ENCODE measurements at regions not wholly inside any gene's neighbourhood (a gene's known extent, or its start where the extent isn't known, plus 50 kb on each side); places are given as distances from the start of the nearest gene placed in this dataset.

DNA sequence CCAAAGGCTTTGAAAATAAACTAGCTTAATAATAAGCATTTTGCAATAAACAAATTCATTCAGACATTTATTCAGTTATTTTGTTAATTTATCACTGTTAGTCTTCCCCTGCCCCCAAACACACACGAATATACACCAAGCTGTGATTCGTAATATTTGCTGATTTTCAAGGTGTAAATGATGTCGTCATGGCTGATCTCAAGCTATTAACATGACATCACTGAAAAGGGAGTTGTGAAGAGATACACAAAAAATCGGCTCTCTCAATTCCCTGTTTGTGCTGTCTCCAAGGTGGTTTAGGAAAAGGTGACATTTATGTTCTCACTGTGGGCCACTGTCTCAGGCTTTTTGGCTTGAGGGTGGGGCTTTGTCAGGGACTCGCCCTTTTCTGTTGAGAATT is 413.3 kb downstream of the CDH9 start:
- Histone ChIP-seq H3K36me3 (ENCODE audit: control insufficient read depth, insufficient read depth, low read length) (no peaks in the 10 kb centered on the region), H3K4me3 (ENCODE audit: extremely low read depth, insufficient read depth, low read length, poor library complexity, severe bottlenecking) (no peak overlapping the region), H3K9me3 (ENCODE audit: control insufficient read depth, low read length) (no peaks in the 10 kb centered on the region), H3K4me1 (ENCODE audit: control insufficient read depth, insufficient read depth, low read length, poor library complexity, severe bottlenecking) (no peaks in the 10 kb centered on the region), H3K27ac (ENCODE audit: low read depth, low read length, severe bottlenecking) (no peak overlapping the region)
- WGBS, 2 experiments (ENCODE audit: insufficient coverage in 2 of 2): 80% methylated on average over 1 of the region's 5 CpGs; no CpG with 5 or more reads in 1 of the 2 experiments

DNA sequence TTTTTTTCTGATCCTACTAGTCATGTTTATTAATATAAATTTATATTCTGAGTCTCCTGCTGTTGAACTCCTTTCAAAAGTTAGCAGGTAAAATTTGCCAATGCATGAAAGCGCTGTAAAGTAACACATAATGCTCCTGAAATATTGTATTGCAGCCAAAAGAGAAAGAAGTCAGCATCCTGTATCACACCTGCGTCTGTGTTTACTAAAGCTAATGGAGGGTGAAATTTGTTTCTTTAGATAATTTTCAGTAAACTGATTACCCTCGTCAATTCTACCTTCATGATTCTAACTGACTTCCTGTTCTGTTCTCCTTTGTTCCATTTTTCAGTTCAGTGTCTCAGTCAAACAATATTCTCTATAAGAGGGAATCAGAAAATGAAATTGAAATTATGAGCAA is 415.4 kb downstream of the CDH9 start:
- H3K36me3 ChIP-seq (ENCODE audit: control insufficient read depth, insufficient read depth, low read length): no peaks in the 10 kb centered on the region
- no peak overlapping the region for H3K4me3 ChIP-seq (ENCODE audit: extremely low read depth, insufficient read depth, low read length, poor library complexity, severe bottlenecking)
- H3K4me1 ChIP-seq (ENCODE audit: control insufficient read depth, insufficient read depth, low read length, poor library complexity, severe bottlenecking): no peaks in the 10 kb centered on the region
- H3K9me3 ChIP-seq (ENCODE audit: control insufficient read depth, low read length): no peaks in the 10 kb centered on the region
- WGBS, 2 experiments (ENCODE audit: insufficient coverage in 2 of 2): no CpG with 5 or more reads among the region's 3 CpGs
- H3K27ac ChIP-seq (ENCODE audit: low read depth, low read length, severe bottlenecking): no peak overlapping the region

DNA sequence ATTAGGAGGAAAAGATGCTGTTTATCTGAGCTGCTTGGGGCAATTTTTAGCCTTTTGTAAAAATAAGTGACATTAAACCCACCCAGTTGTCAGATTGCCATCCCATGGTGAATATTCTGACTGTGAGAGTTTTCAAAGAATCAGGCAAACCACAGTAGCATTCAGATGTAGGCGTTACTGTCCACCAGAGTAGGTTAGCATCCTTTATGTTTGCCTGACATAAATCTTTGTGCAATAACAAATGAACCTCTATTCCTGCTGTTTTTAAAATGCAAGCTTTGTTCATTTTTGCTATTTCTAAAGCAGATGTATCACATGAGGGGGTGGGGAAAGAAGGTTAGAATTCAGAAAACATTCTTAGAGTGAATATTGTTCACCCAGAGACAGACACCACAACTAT is 427.8 kb downstream of the CDH9 start:
- H3K36me3 ChIP-seq (ENCODE audit: control insufficient read depth, insufficient read depth, low read length): no peaks in the 10 kb centered on the region
- H3K4me3 ChIP-seq (ENCODE audit: extremely low read depth, insufficient read depth, low read length, poor library complexity, severe bottlenecking): no peak overlapping the region
- H3K27ac ChIP-seq (ENCODE audit: low read depth, low read length, severe bottlenecking): no peak overlapping the region
- 50 to 100% methylated on average over 1 of the region's 1 CpG for WGBS, 2 experiments (ENCODE audit: insufficient coverage in 2 of 2)
- H3K9me3 ChIP-seq (ENCODE audit: control insufficient read depth, low read length): no peaks in the 10 kb centered on the region
- H3K4me1 ChIP-seq (ENCODE audit: control insufficient read depth, insufficient read depth, low read length, poor library complexity, severe bottlenecking): no peaks in the 10 kb centered on the region

DNA sequence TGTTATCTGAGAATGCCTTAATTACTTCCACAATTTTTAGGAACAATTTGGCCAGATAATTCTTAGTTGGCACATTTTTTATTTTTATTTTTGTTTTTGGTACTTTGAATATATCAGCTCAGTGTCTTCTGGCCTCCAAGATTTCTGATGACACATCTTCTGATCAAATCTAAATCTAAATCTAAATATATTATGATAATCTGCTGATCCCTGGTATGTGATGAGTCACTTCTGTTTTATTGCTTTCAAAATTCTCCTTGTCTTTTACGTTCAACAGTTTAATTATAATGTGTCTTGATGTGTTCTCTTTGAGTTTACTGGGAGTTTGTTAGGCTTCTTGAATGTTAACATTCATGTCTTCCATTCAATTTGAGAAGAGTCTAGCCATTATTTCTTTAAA is 436.8 kb downstream of the CDH9 start:
- H3K4me3 ChIP-seq (ENCODE audit: extremely low read depth, insufficient read depth, low read length, poor library complexity, severe bottlenecking): no peak overlapping the region
- H3K9me3 ChIP-seq (ENCODE audit: control insufficient read depth, low read length): no peaks in the 10 kb centered on the region
- no CpG with 5 or more reads among the region's 1 CpG for WGBS, 2 experiments (ENCODE audit: insufficient coverage in 2 of 2)
- no peak overlapping the region for H3K27ac ChIP-seq (ENCODE audit: low read depth, low read length, severe bottlenecking)
- H3K36me3 ChIP-seq (ENCODE audit: control insufficient read depth, insufficient read depth, low read length): no peaks in the 10 kb centered on the region
- H3K4me1 ChIP-seq (ENCODE audit: control insufficient read depth, insufficient read depth, low read length, poor library complexity, severe bottlenecking): no peaks in the 10 kb centered on the region

DNA sequence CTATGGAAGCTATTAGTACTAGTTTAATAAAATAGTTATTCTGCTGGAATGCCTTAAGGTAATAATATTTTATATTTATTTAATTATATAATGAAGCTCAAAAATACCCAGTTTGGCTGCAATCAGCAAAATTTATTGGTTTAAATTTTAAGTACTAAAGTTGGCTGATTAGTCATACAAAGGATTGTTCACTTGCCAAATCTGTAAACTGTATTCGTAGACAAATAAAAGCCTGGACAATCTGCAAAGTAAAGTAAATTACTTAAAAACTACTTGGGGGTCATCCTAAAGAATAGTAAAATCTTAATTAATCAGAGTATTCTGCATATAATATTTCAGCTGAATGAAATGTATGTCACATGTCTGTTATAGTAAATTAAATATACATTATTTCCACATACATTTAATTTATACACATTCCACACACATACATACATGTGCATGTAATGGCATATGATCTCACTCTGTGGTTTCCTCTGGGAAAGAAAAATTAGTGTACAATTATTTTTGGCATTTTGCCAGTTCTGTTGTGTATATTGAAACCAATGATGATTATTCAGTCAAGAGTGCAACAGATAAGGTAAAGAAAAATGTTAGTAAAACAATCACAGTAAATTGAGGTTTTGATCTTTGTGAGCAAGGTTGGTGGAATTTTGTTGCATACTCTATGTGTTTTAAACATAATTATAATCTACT is 455.9 kb downstream of the CDH9 start:
- no peaks in the 10 kb centered on the region for H3K9me3 ChIP-seq (ENCODE audit: control insufficient read depth, low read length)
- H3K4me1 ChIP-seq (ENCODE audit: control insufficient read depth, insufficient read depth, low read length, poor library complexity, severe bottlenecking): no peaks in the 10 kb centered on the region
- H3K36me3 ChIP-seq (ENCODE audit: control insufficient read depth, insufficient read depth, low read length): no peaks in the 10 kb centered on the region
- H3K4me3 ChIP-seq (ENCODE audit: extremely low read depth, insufficient read depth, low read length, poor library complexity, severe bottlenecking): no peak overlapping the region
- no peak overlapping the region for H3K27ac ChIP-seq (ENCODE audit: low read depth, low read length, severe bottlenecking)
- WGBS, 2 experiments (ENCODE audit: insufficient coverage in 2 of 2): 60% methylated on average over 1 of the region's 1 CpG; no CpG with 5 or more reads in 1 of the 2 experiments

DNA sequence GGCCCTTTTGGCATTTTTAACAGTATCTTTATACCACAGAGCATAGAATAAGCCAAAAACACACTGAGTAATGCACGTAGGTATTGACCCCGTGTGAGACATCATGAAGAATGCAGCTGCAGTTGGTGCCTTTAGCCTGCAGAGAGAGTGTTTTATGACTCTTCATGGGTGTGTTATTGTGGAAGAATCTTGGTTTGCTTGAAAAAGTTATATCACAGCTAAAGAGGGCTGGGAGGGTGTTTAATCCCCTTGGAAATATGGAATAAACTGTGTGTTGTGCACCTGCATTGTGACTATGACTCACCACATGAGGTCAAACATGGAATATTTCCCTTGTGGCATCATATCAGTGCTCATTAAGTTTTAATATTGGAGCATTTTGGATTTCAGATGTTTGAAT is 458.7 kb downstream of the CDH9 start:
- Histone ChIP-seq H3K4me1 (ENCODE audit: control insufficient read depth, insufficient read depth, low read length, poor library complexity, severe bottlenecking) (no peaks in the 10 kb centered on the region), H3K4me3 (ENCODE audit: extremely low read depth, insufficient read depth, low read length, poor library complexity, severe bottlenecking) (no peak overlapping the region), H3K27ac (ENCODE audit: low read depth, low read length, severe bottlenecking) (no peak overlapping the region), H3K36me3 (ENCODE audit: control insufficient read depth, insufficient read depth, low read length) (no peaks in the 10 kb centered on the region), H3K9me3 (ENCODE audit: control insufficient read depth, low read length) (no peaks in the 10 kb centered on the region)
- 95 to 100% methylated on average over 2 of the region's 2 CpGs for WGBS, 2 experiments (ENCODE audit: insufficient coverage in 2 of 2)

DNA sequence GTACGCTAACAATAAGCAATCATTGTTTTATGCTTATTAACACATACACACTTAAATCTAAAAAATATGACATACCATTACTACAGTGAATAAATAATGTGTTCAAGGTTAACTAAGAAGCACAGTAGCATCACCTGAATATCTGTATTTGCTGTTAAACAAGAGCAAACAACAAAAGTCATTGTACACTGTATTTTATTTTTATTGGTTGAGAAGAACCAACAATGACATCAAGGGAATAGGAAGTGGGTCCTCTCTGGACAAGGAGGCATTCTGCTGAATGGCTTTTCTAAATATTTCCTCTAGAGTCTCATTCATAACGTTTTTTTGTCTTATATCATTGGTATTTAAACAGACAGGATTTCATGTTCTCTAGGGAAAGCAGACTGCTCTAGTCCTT is 460.4 kb downstream of the CDH9 start:
- Histone ChIP-seq H3K9me3 (ENCODE audit: control insufficient read depth, low read length) (no peaks in the 10 kb centered on the region), H3K27ac (ENCODE audit: low read depth, low read length, severe bottlenecking) (no peak overlapping the region), H3K4me3 (ENCODE audit: extremely low read depth, insufficient read depth, low read length, poor library complexity, severe bottlenecking) (no peak overlapping the region), H3K4me1 (ENCODE audit: control insufficient read depth, insufficient read depth, low read length, poor library complexity, severe bottlenecking) (no peaks in the 10 kb centered on the region), H3K36me3 (ENCODE audit: control insufficient read depth, insufficient read depth, low read length) (no peaks in the 10 kb centered on the region)
- no CpG with 5 or more reads among the region's 2 CpGs for WGBS, 2 experiments (ENCODE audit: insufficient coverage in 2 of 2)

DNA sequence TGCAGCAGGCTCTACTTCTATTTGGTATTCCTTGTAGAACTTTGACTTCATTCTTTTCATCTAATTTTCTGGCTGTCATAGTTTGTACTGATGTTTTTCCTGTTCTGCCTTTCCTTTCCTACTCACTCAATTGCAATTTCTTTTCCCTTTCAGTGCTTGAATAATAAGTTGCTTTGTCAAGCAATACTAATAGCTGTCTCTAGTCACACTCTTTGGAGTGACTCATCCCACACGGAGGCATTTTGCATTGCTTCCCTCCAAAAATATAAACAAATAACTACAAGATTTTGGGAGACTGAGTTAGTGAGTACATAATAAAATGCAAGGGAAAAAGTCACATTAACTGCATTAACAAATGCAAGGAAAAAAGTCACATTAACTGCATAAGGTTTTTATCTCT is 465.9 kb downstream of the CDH9 start:
- H3K4me3 ChIP-seq (ENCODE audit: extremely low read depth, insufficient read depth, low read length, poor library complexity, severe bottlenecking): no peak overlapping the region
- WGBS, 2 experiments (ENCODE audit: insufficient coverage in 2 of 2): no CpG with 5 or more reads among the region's 1 CpG
- H3K9me3 ChIP-seq (ENCODE audit: control insufficient read depth, low read length): no peaks in the 10 kb centered on the region
- peaks cover 8% of the 10 kb centered on the region for H3K4me1 ChIP-seq (ENCODE audit: control insufficient read depth, insufficient read depth, low read length, poor library complexity, severe bottlenecking)
- no peaks in the 10 kb centered on the region for H3K36me3 ChIP-seq (ENCODE audit: control insufficient read depth, insufficient read depth, low read length)
- H3K27ac ChIP-seq (ENCODE audit: low read depth, low read length, severe bottlenecking): no peak overlapping the region

DNA sequence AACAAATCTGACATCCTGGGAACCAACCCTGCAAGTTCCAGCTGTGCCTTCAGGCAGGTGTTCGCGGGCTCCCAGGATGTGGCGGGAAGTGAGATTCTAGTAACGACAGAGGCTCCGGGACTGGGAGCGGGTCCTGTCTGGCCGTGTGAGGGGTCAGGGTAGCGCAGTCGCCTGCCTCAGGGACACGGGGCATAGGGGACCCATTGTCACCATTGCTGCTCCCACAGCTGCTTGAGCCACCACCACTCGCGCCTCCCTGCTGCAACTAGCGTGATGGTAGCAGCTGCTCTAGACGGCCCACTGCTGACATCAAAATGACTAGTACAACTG is 468.5 kb downstream of the CDH9 start:
- Histone ChIP-seq H3K4me1 (ENCODE audit: control insufficient read depth, insufficient read depth, low read length, poor library complexity, severe bottlenecking) (peaks cover 8% of the 10 kb centered on the region), H3K36me3 (ENCODE audit: control insufficient read depth, insufficient read depth, low read length) (no peaks in the 10 kb centered on the region), H3K9me3 (ENCODE audit: control insufficient read depth, low read length) (no peaks in the 10 kb centered on the region), H3K27ac (ENCODE audit: low read depth, low read length, severe bottlenecking) (no peak overlapping the region), H3K4me3 (ENCODE audit: extremely low read depth, insufficient read depth, low read length, poor library complexity, severe bottlenecking) (no peak overlapping the region)
- 92 to 93% methylated on average over 12 to 14 of the region's 14 CpGs for WGBS, 2 experiments (ENCODE audit: insufficient coverage in 2 of 2)

DNA sequence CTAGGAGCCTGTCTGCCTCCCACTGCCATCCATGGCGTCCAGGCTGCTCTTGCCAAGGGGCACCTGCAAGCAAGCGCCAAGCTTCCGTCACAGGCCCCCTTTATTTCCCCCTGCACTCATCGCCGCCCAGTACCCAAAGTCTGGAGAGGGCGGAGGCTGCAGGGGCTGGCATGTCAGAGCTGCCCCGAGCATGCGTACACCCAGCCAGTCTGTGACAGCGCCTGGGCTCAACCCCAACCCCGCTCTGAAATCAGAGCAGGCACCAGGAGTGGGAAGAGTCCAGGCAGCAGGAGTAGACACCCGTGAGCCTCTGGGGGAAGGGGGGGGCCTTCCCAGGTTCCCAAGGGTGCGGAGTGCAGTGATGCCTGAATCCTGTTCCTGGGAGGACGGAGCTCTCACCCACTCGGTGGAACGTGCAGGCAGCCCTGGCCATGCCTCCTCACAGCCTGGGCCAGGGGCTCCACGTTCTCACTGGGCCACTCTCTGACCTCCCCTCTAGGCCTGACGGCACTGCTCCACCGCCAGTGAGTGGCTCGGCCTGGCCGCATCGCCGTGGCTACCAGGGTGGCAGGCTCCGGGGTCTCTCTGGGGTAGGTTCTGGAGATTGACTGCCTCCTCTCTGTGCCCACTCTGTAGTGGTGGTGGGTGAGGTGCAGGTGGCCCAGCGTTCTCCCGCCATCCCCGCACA is 469.0 kb downstream of the CDH9 start:
- H3K36me3 ChIP-seq (ENCODE audit: control insufficient read depth, insufficient read depth, low read length): no peaks in the 10 kb centered on the region
- no peak overlapping the region for H3K27ac ChIP-seq (ENCODE audit: low read depth, low read length, severe bottlenecking)
- 88 to 89% methylated on average over 14 of the region's 26 CpGs for WGBS, 2 experiments (ENCODE audit: insufficient coverage in 2 of 2)
- no peaks in the 10 kb centered on the region for H3K9me3 ChIP-seq (ENCODE audit: control insufficient read depth, low read length)
- H3K4me3 ChIP-seq (ENCODE audit: extremely low read depth, insufficient read depth, low read length, poor library complexity, severe bottlenecking): no peak overlapping the region
- H3K4me1 ChIP-seq (ENCODE audit: control insufficient read depth, insufficient read depth, low read length, poor library complexity, severe bottlenecking): peaks cover 8% of the 10 kb centered on the region

DNA sequence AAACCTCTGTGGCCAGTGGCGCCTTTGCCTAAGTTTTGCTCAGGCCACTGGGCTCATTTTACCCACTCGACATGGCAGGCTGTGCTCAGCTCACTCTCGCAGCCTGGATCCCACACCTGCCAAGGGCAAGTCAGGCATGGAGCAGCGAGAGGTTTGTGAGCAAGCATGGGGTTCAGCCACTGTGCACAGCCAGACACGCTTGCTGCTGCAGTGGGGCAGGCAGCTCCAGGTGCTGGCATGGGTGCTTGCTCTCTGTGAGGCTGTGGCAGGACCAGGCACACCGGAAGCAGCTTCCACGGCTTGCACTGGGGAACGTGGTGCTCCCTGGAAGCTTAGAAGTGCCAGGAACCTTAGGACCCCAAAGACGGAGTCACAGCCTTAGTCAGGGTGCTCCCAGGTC is 470.1 kb downstream of the CDH9 start:
- no peak overlapping the region for H3K27ac ChIP-seq (ENCODE audit: low read depth, low read length, severe bottlenecking)
- H3K4me3 ChIP-seq (ENCODE audit: extremely low read depth, insufficient read depth, low read length, poor library complexity, severe bottlenecking): no peak overlapping the region
- H3K9me3 ChIP-seq (ENCODE audit: control insufficient read depth, low read length): no peaks in the 10 kb centered on the region
- peaks cover 8% of the 10 kb centered on the region for H3K4me1 ChIP-seq (ENCODE audit: control insufficient read depth, insufficient read depth, low read length, poor library complexity, severe bottlenecking)
- H3K36me3 ChIP-seq (ENCODE audit: control insufficient read depth, insufficient read depth, low read length): no peaks in the 10 kb centered on the region
- WGBS, 2 experiments (ENCODE audit: insufficient coverage in 2 of 2): 89 to 96% methylated on average over 9 of the region's 9 CpGs

Measured in mesodermal cell (in vitro differentiated cells).